ENCODE measurements at regions not wholly inside any gene's neighbourhood (a gene's known extent, or its start where the extent isn't known, plus 50 kb on each side); places are given as distances from the start of the nearest gene placed in this dataset.

- Histone ChIP-seq H2AFZ (ENCODE audit: low read length) (no peak overlapping the region), H3K79me2 (ENCODE audit: insufficient read depth, low read depth, low read length) (no peaks in the 10 kb centered on the region), H3K27ac (ENCODE audit: low read depth, low read length, poor library complexity, severe bottlenecking) (no peak overlapping the region), H4K20me1 (ENCODE audit: insufficient read depth, low read length) (no peaks in the 10 kb centered on the region), H3K36me3 (ENCODE audit: insufficient read depth, low read length) (no peaks in the 10 kb centered on the region), H3K9me2 (ENCODE audit: insufficient read depth, low read length) (no peaks in the 10 kb centered on the region), H3K4me3 (ENCODE audit: low read depth, low read length, poor library complexity, severe bottlenecking) (no peak overlapping the region), H3K9me3 (ENCODE audit: low read length) (no peaks in the 10 kb centered on the region), H3K4me1 (ENCODE audit: insufficient read depth, low read length, poor library complexity, severe bottlenecking) (no peaks in the 10 kb centered on the region), H3K4me2 (ENCODE audit: low read length) (no peak overlapping the region)
- POLR2A ChIA-PET, result interaction anchor here (1.1 kb wide), 1 partner anchor 188 kb away, joined by 3 read pairs; no protein-coding TSS in a partner anchor
- BruUV-seq (replicated peaks), result no TSS peak
- intact Hi-C loops (cut with micrococcal nuclease; ENCODE audit: unreplicated experiment), result no loop called here
- DNase-seq (ENCODE audit: low spot score), result no peak
- TF ChIP-seq CTCF (conservative IDR thresholded peaks at IDR 0.05; ENCODE audit: low read length), result no peak
- TF ChIP-seq EZH2phosphoT487 (IDR thresholded peaks at IDR 0.05; ENCODE audit: borderline replicate concordance, low read depth, low read length), result no peak
- CTCF ChIA-PET (ENCODE audit: unreplicated experiment), result no interaction called here
Observed at GRCh38 chr9:21564175-21564574, 82.1 kb upstream of the IFNE start.

GRCh38 chr9:21565155-21565554 is 83.0 kb upstream of the IFNE start:
- Histone ChIP-seq H3K79me2 (ENCODE audit: insufficient read depth, low read depth, low read length) (no peaks in the 10 kb centered on the region), H3K27ac (ENCODE audit: low read depth, low read length, poor library complexity, severe bottlenecking) (no peak overlapping the region), H3K4me3 (ENCODE audit: low read depth, low read length, poor library complexity, severe bottlenecking) (no peak overlapping the region), H3K9me2 (ENCODE audit: insufficient read depth, low read length) (no peaks in the 10 kb centered on the region), H3K4me1 (ENCODE audit: insufficient read depth, low read length, poor library complexity, severe bottlenecking) (no peaks in the 10 kb centered on the region), H3K36me3 (ENCODE audit: insufficient read depth, low read length) (no peaks in the 10 kb centered on the region), H4K20me1 (ENCODE audit: insufficient read depth, low read length) (no peaks in the 10 kb centered on the region), H2AFZ (ENCODE audit: low read length) (no peak overlapping the region), H3K4me2 (ENCODE audit: low read length) (no peak overlapping the region), H3K9me3 (ENCODE audit: low read length) (no peaks in the 10 kb centered on the region)
- ChIA-PET POLR2A (no interaction called here), CTCF (ENCODE audit: unreplicated experiment) (no interaction called here)
- BruUV-seq (replicated peaks), result no TSS peak
- intact Hi-C loops (cut with micrococcal nuclease; ENCODE audit: unreplicated experiment), result no loop called here
- no peak for DNase-seq (ENCODE audit: low spot score)
- TF ChIP-seq CTCF (conservative IDR thresholded peaks at IDR 0.05; ENCODE audit: low read length) (no peak), EZH2phosphoT487 (IDR thresholded peaks at IDR 0.05; ENCODE audit: borderline replicate concordance, low read depth, low read length) (no peak)

- Histone ChIP-seq H4K20me1 (ENCODE audit: insufficient read depth, low read length) (no peaks in the 10 kb centered on the region), H3K36me3 (ENCODE audit: insufficient read depth, low read length) (no peaks in the 10 kb centered on the region), H3K4me2 (ENCODE audit: low read length) (no peak overlapping the region), H3K9me2 (ENCODE audit: insufficient read depth, low read length) (no peaks in the 10 kb centered on the region), H2AFZ (ENCODE audit: low read length) (no peak overlapping the region), H3K27ac (ENCODE audit: low read depth, low read length, poor library complexity, severe bottlenecking) (no peak overlapping the region), H3K4me1 (ENCODE audit: insufficient read depth, low read length, poor library complexity, severe bottlenecking) (no peaks in the 10 kb centered on the region), H3K9me3 (ENCODE audit: low read length) (no peaks in the 10 kb centered on the region), H3K4me3 (ENCODE audit: low read depth, low read length, poor library complexity, severe bottlenecking) (no peak overlapping the region), H3K79me2 (ENCODE audit: insufficient read depth, low read depth, low read length) (no peaks in the 10 kb centered on the region)
- intact Hi-C loops (cut with micrococcal nuclease; ENCODE audit: unreplicated experiment), result no loop called here
- ChIA-PET POLR2A (interaction anchor here (1.1 kb wide), 1 partner anchor 14 kb away, joined by 4 read pairs; no protein-coding TSS in a partner anchor), CTCF (ENCODE audit: unreplicated experiment) (no interaction called here)
- TF ChIP-seq CTCF (conservative IDR thresholded peaks at IDR 0.05; ENCODE audit: low read length) (no peak), EZH2phosphoT487 (IDR thresholded peaks at IDR 0.05; ENCODE audit: borderline replicate concordance, low read depth, low read length) (no peak)
- DNase-seq (ENCODE audit: low spot score), result no peak
- BruUV-seq (replicated peaks), result no TSS peak
Observed at GRCh38 chr9:21567926-21568325, 85.8 kb upstream of the IFNE start.
